ENCODE measurements at regions not wholly inside any gene's neighbourhood (a gene's known extent, or its start where the extent isn't known, plus 50 kb on each side); places are given as distances from the start of the nearest gene placed in this dataset.
"Not testable (repeated sequence)": the region's sequence is repeated elsewhere in the genome, so short reads cannot be mapped to it uniquely, and the experiment has no call there.

DNA sequence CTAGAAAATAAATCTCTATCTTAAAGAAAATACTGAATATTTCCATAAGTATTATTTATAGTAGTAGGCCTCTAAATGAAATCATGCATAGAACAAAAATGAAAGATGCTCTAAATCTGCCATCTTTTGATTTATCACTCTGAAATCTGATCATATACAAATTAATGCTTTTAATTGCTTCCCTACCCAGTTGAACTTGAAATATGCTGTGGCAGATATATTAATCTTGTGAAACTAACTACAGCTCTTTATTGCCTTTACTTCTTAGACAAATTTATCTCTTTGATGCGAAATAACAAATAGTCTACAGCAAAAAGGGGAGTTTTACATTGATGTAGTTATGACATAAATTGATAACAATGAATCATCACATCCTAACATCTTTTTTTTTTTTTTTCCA is 510.7 kb upstream of the SLITRK6 start:
- DNase-seq (ENCODE audit: low read depth), result no peak
- TF ChIP-seq MYC (IDR thresholded peaks at IDR 0.05; ENCODE audit: low read depth, low read length) (no peak), POLR2A (IDR thresholded peaks at IDR 0.05; ENCODE audit: extremely low read depth, insufficient read length) (no peak)
- TF ChIP-seq, protein P1, sequence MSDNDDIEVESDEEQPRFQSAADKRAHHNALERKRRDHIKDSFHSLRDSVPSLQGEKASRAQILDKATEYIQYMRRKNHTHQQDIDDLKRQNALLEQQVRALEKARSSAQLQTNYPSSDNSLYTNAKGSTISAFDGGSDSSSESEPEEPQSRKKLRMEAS (IDR thresholded peaks at IDR 0.05; ENCODE audit: low read depth, low read length), result no peak
- TF ChIP-seq, protein P2, sequence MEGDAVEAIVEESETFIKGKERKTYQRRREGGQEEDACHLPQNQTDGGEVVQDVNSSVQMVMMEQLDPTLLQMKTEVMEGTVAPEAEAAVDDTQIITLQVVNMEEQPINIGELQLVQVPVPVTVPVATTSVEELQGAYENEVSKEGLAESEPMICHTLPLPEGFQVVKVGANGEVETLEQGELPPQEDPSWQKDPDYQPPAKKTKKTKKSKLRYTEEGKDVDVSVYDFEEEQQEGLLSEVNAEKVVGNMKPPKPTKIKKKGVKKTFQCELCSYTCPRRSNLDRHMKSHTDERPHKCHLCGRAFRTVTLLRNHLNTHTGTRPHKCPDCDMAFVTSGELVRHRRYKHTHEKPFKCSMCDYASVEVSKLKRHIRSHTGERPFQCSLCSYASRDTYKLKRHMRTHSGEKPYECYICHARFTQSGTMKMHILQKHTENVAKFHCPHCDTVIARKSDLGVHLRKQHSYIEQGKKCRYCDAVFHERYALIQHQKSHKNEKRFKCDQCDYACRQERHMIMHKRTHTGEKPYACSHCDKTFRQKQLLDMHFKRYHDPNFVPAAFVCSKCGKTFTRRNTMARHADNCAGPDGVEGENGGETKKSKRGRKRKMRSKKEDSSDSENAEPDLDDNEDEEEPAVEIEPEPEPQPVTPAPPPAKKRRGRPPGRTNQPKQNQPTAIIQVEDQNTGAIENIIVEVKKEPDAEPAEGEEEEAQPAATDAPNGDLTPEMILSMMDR (IDR thresholded peaks at IDR 0.05; ENCODE audit: low read depth, low read length), result no peak
- H3K4me3 ChIP-seq (ENCODE audit: low read depth, low read length), result no peak overlapping the region

DNA sequence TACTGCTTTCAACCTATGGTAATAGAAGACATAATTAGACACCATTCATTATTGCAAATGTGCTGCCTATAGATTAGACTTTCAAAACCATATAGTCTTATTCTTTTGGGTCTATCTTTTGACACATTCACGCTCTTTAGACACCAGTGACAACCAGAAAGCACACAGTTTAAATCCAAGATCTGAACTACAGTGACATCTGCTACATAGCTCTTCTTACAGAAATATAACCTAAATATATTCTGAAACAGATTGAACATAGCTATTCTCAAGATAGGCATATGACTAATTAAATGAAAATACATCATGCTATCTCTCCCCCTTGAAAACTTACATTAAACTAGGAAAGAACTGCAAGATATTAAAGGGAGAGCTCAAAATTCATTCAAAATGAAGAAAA is 514.2 kb upstream of the SLITRK6 start:
- no peak overlapping the region for H3K4me3 ChIP-seq (ENCODE audit: low read depth, low read length)
- TF ChIP-seq MYC (IDR thresholded peaks at IDR 0.05; ENCODE audit: low read depth, low read length), result no peak
- no peak for DNase-seq (ENCODE audit: low read depth)

DNA sequence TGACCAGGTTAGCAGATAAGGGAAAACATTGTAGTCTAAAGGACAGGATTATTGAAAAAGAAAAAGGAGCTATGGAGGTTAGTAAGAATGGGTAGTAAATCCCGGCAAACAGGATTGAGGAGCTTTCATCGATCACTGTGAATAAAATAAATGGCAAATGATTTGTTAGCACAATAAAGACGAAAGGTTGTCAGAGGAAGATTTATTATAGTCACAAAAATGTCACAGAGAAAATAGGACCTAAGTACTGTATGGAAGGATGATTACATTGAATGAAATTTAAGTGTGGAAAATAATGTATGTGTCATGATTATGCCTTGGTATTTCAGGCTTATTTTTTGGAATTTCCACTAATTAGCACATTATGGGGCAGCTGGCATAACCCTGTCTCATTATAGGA is 519.2 kb upstream of the SLITRK6 start:
- no peak for DNase-seq (ENCODE audit: low read depth)
- TF ChIP-seq, protein P1 (IDR thresholded peaks at IDR 0.05; ENCODE audit: low read depth, low read length), result no peak
- TF ChIP-seq POLR2A (IDR thresholded peaks at IDR 0.05; ENCODE audit: extremely low read depth, insufficient read length) (no peak), MYC (IDR thresholded peaks at IDR 0.05; ENCODE audit: low read depth, low read length) (no peak)
- TF ChIP-seq, protein P2 (IDR thresholded peaks at IDR 0.05; ENCODE audit: low read depth, low read length), result no peak
- H3K4me3 ChIP-seq (ENCODE audit: low read depth, low read length), result no peak overlapping the region

DNA sequence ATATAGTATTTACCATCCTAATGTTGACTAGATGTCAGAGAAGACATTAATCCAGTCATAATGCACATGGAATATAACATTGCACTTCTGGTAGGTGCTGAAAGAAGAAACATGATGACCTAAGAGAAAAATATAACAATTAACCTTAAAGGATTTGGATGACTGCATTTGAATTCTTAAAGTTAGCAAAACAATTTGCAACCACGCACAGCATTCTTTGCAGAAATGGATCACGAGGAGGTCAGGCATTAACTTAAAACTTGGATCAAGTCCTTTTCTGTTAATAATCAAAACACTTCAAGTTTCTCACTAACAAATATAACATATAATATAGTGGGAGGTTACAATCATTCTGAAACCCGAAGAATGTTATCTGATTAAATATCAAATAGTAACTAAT is 525.0 kb upstream of the SLITRK6 start:
- DNase-seq (ENCODE audit: low read depth), result no peak
- no peak for TF ChIP-seq POLR2A (IDR thresholded peaks at IDR 0.05; ENCODE audit: extremely low read depth, insufficient read length)
- TF ChIP-seq MYC (IDR thresholded peaks at IDR 0.05; ENCODE audit: low read depth, low read length), result no peak
- TF ChIP-seq, protein P2 (IDR thresholded peaks at IDR 0.05; ENCODE audit: low read depth, low read length), result no peak
- TF ChIP-seq, protein P1 (IDR thresholded peaks at IDR 0.05; ENCODE audit: low read depth, low read length), result no peak
- no peak overlapping the region for H3K4me3 ChIP-seq (ENCODE audit: low read depth, low read length)

DNA sequence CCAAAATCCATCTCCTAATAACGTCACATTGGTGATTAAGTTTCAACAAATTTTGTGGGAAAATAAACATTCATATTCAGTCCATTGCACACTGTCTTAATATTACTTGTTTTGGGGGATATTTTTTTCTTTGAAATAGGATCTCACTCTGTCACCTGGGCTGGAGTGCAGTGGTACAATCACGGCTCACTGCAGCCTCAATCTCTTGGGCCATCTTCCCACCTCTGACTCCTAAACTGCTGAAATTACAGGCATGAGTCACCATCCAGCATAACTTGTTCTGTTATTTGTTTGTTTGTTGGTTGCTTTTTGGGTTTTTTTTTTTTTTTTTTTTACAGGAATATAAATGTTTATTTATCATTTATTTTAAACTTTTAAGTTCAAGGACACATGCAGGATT is 556.1 kb upstream of the SLITRK6 start:
- no peak for DNase-seq (ENCODE audit: low read depth)
- TF ChIP-seq POLR2A (IDR thresholded peaks at IDR 0.05; ENCODE audit: extremely low read depth, insufficient read length), result no peak
- TF ChIP-seq, protein P1 (IDR thresholded peaks at IDR 0.05; ENCODE audit: low read depth, low read length), result no peak
- TF ChIP-seq, protein P2 (IDR thresholded peaks at IDR 0.05; ENCODE audit: low read depth, low read length), result no peak
- TF ChIP-seq MYC (IDR thresholded peaks at IDR 0.05; ENCODE audit: low read depth, low read length), result no peak
- H3K4me3 ChIP-seq (ENCODE audit: low read depth, low read length), result no peak overlapping the region

DNA sequence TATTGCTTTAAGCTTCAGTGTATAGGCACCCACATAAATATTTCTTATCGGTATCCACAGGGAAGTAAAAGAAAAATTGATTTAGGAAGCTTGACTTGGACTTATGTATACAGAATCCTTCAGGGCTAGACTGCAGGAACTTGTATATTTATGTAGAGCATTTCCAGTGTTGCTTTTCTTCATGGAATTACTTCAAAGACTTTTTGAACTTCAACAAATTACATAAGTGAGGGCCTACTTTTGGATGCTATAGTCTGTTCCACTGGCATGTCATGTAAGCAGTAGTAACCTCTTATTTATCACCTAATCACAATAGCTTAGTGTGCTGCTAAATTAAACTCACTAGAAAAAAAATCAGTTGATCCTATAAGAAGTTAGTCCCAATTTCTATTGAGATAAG is 557.9 kb upstream of the SLITRK6 start:
- H3K4me3 ChIP-seq (ENCODE audit: low read depth, low read length), result no peak overlapping the region
- TF ChIP-seq, protein P2 (IDR thresholded peaks at IDR 0.05; ENCODE audit: low read depth, low read length), result no peak
- TF ChIP-seq POLR2A (IDR thresholded peaks at IDR 0.05; ENCODE audit: extremely low read depth, insufficient read length), result no peak
- TF ChIP-seq, protein P1 (IDR thresholded peaks at IDR 0.05; ENCODE audit: low read depth, low read length), result no peak
- DNase-seq (ENCODE audit: low read depth), result no peak

DNA sequence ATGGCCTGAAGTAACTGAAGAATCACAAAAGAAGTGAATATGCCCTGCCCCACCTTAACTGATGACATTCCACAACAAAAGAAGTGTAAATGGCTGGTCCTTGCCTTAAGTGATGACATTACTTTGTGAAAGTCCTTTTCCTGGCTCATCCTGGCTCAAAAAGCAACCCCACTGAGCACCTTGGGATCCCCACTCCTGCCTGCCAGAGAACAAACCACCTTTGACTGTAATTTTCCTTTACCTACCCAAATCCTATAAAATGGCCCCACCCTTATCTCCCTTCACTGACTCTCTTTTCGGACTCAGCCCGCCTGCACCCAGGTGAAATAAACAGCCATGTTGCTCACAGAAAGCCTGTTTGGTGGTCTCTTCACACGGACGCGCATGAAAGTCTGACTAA is 564.5 kb upstream of the SLITRK6 start:
- not testable (repeated sequence) for DNase-seq (ENCODE audit: low read depth); H3K4me3 ChIP-seq (ENCODE audit: low read depth, low read length)
